Nephron (organoid): ENCODE measurements at regions not wholly inside any gene's neighbourhood (a gene's known extent, or its start where the extent isn't known, plus 50 kb on each side); places are given as distances from the start of the nearest gene placed in this dataset.
A peak's percentile ranks its signal among the peaks of the same experiment; 100 is the strongest.

Experiments
- H3K27ac Mint-ChIP-seq, 3 experiments: 2 replicates each; pipeline ENCODE4 v1.8.0; 2020; ENCODE audit warnings: mixed read lengths in 3 of 3, mild to moderate bottlenecking in 2 of 3, moderate library complexity in 1 of 3
- H3K27me3 Mint-ChIP-seq: 2 replicates; pipeline ENCODE4 v1.8.0; 2021; ENCODE audit warnings: low read depth, mild to moderate bottlenecking, moderate library complexity, mixed read lengths
- H3K36me3 Mint-ChIP-seq: 2 replicates; pipeline ENCODE4 v1.8.0; 2020; ENCODE audit warnings: low read depth, mixed read lengths
- H3K4me1 Mint-ChIP-seq: 2 replicates; pipeline ENCODE4 v1.8.0; 2020; ENCODE audit warnings: mixed read lengths
- H3K4me3 Mint-ChIP-seq, 3 experiments: 2 replicates each; pipeline ENCODE4 v1.8.0; 2020; ENCODE audit warnings: mild to moderate bottlenecking in 3 of 3, mixed read lengths in 3 of 3, moderate library complexity in 2 of 3
- H3K9me3 Mint-ChIP-seq: 2 replicates; pipeline ENCODE4 v1.8.0; 2020; ENCODE audit warnings: mixed read lengths
- TF ChIP-seq, protein P1 (sequence below), 3 experiments: fragments of 200-600 bp; sonication (generic); IDR thresholded peaks; one replicate each; pipeline ENCODE4 v1.5.0; 2021; ENCODE audit warnings: antibody characterized with exemption in 3 of 3; ENCODE audit not compliant: unreplicated experiment in 3 of 3

- no peaks in the 10 kb centered on the region for H3K9me3 Mint-ChIP-seq
- no peaks in the 10 kb centered on the region for H3K27me3 Mint-ChIP-seq
- peaks cover 51% of the 10 kb centered on the region for H3K4me1 Mint-ChIP-seq
- TF ChIP-seq, protein P1, sequence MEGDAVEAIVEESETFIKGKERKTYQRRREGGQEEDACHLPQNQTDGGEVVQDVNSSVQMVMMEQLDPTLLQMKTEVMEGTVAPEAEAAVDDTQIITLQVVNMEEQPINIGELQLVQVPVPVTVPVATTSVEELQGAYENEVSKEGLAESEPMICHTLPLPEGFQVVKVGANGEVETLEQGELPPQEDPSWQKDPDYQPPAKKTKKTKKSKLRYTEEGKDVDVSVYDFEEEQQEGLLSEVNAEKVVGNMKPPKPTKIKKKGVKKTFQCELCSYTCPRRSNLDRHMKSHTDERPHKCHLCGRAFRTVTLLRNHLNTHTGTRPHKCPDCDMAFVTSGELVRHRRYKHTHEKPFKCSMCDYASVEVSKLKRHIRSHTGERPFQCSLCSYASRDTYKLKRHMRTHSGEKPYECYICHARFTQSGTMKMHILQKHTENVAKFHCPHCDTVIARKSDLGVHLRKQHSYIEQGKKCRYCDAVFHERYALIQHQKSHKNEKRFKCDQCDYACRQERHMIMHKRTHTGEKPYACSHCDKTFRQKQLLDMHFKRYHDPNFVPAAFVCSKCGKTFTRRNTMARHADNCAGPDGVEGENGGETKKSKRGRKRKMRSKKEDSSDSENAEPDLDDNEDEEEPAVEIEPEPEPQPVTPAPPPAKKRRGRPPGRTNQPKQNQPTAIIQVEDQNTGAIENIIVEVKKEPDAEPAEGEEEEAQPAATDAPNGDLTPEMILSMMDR (IDR thresholded peaks at IDR 0.05; ENCODE audit: unreplicated experiment in 3 of 3) = no peak
- H3K4me3 Mint-ChIP-seq = no peak overlapping the region
- no peaks in the 10 kb centered on the region for H3K36me3 Mint-ChIP-seq
- peak overlapping the region in 2 of 3 experiments; percentile 35 to 50 for H3K27ac Mint-ChIP-seq
These were observed 442.5 kb downstream of the RPS24 start for GRCh38 chr10:78476156-78476555.

GRCh38 chr10:78476844-78477243, 443.2 kb downstream of the RPS24 start:
- no peaks in the 10 kb centered on the region for H3K9me3 Mint-ChIP-seq
- peaks cover 44% of the 10 kb centered on the region for H3K4me1 Mint-ChIP-seq
- H3K4me3 Mint-ChIP-seq = no peak overlapping the region
- TF ChIP-seq, protein P1 (IDR thresholded peaks at IDR 0.05; ENCODE audit: unreplicated experiment in 3 of 3) = no peak
- peak overlapping the region in 2 of 3 experiments; percentile 35 to 50 for H3K27ac Mint-ChIP-seq
- H3K27me3 Mint-ChIP-seq = no peaks in the 10 kb centered on the region
- no peaks in the 10 kb centered on the region for H3K36me3 Mint-ChIP-seq

- Mint-ChIP-seq H3K4me3 (no peak overlapping the region), H3K27ac (peak overlapping the region in 1 of 3 experiments; percentile 19), H3K4me1 (peaks cover 28% of the 10 kb centered on the region), H3K36me3 (no peaks in the 10 kb centered on the region), H3K27me3 (no peaks in the 10 kb centered on the region), H3K9me3 (no peaks in the 10 kb centered on the region)
- TF ChIP-seq, protein P1 (IDR thresholded peaks at IDR 0.05; ENCODE audit: unreplicated experiment in 3 of 3) = no peak
These were observed 445.3 kb downstream of the RPS24 start for GRCh38 chr10:78478919-78479318.

DNA sequence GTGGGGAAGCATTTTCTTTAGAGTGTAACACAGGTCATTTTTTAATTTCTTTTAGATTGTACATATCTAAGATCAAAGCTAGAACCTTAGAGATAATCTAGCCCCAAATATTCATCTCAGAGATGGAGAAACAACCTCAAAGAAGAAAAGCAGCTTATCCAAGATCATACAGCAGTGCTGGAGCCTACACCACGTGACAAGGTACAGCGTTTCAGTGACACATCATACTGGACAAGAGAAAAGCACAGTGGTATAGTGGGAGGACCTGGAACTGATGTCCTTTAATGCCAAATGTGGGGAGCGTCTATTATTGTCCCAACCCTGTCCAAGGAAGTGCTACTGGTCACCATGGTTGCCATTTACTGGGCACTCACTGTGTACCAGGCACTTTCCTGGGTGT, 445.8 kb downstream of the RPS24 start:
- TF ChIP-seq, protein P1 (IDR thresholded peaks at IDR 0.05; ENCODE audit: unreplicated experiment in 3 of 3) = no peak
- no peaks in the 10 kb centered on the region for H3K27me3 Mint-ChIP-seq

GRCh38 chr10:78481842-78482241, 448.2 kb downstream of the RPS24 start:
- H3K27ac Mint-ChIP-seq = no peak overlapping the region
- no peaks in the 10 kb centered on the region for H3K9me3 Mint-ChIP-seq
- H3K4me3 Mint-ChIP-seq = no peak overlapping the region
- H3K36me3 Mint-ChIP-seq = no peaks in the 10 kb centered on the region
- no peaks in the 10 kb centered on the region for H3K27me3 Mint-ChIP-seq
- H3K4me1 Mint-ChIP-seq = peaks cover 7% of the 10 kb centered on the region
- TF ChIP-seq, protein P1 (IDR thresholded peaks at IDR 0.05; ENCODE audit: unreplicated experiment in 3 of 3) = no peak

More for the DNA sequence above, 445.8 kb downstream of the RPS24 start:
- H3K36me3 Mint-ChIP-seq = no peaks in the 10 kb centered on the region
- peaks cover 24% of the 10 kb centered on the region for H3K4me1 Mint-ChIP-seq
- no peak overlapping the region for H3K4me3 Mint-ChIP-seq
- no peaks in the 10 kb centered on the region for H3K9me3 Mint-ChIP-seq
- H3K27ac Mint-ChIP-seq = no peak overlapping the region

DNA sequence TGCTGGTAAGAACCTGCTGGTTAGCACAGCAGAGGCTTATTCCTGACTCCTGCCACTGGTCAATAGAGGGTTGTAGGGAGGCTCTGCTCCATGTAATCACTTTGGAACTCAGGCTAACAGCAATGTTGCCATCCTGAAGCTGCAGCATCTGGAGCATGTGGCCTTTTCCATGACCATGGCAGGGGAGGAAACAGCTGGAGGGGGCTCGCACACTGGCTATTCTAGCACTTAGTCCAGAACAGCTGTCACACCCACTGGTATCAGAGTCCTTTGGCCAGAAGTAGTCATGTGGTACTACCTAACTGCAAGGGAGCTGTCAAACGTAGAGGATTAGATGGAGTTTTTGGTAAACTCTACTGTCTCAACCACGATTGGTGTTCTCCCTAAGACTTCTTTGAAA, 450.0 kb downstream of the RPS24 start:
- no peak overlapping the region for H3K4me3 Mint-ChIP-seq
- no peaks in the 10 kb centered on the region for H3K36me3 Mint-ChIP-seq
- peaks cover 3% of the 10 kb centered on the region for H3K9me3 Mint-ChIP-seq
- TF ChIP-seq, protein P1 (IDR thresholded peaks at IDR 0.05; ENCODE audit: unreplicated experiment in 3 of 3) = no peak
- no peaks in the 10 kb centered on the region for H3K4me1 Mint-ChIP-seq
- no peak overlapping the region for H3K27ac Mint-ChIP-seq
- H3K27me3 Mint-ChIP-seq = no peaks in the 10 kb centered on the region
